Suppressor macrophage treated with lipopolysaccharide for 1 hour (primary cell): ENCODE measurements at regions not wholly inside any gene's neighbourhood (a gene's known extent, or its start where the extent isn't known, plus 50 kb on each side); places are given as distances from the start of the nearest gene placed in this dataset.
"Not testable (repeated sequence)": the region's sequence is repeated elsewhere in the genome, so short reads cannot be mapped to it uniquely, and the experiment has no call there.

Experiments used
- DNase-seq, 3 donors: peaks; one replicate each; pipeline ENCODE4 v3.0.0-alpha.2; 2020 to 2022

DNA sequence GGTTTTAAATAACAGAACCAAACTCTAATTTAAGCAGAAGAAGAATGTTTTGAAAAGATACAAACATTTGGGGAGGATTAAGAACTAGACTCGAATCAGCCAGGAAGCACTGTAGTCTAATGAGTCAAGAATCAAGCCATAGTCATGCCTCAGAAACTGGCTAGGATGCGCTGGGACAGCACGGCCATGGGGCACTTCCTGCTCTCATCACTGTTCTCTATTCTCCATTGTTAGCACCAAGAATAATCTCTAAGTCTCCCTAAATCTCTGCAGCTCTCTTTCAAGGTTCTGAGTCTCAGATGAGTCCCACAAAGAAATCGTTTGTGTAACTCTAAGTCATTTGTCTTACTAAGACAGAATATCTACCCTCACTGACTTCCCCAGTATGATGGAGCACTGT is 399.0 kb upstream of the KCNMB2 start:
- no peak for DNase-seq

DNA sequence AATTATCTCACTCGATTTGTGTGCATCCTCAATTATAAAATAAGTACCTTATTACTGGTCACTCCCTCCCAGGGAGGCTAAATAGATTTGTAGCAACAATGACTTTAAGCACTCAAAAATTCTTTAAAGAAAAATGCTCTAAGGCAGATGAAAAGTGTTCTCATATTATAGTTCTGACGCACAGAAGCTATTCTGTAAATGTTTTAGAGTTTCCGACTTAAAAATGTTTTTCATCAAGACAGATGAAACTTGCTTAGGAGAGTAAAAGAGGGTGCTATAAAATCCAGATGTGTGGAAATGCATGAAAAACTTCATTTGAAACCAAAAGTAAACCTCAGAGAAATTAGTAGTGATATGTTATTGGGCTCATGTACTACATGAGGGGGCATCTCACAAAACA is 398.4 kb upstream of the KCNMB2 start:
- no peak for DNase-seq

DNA sequence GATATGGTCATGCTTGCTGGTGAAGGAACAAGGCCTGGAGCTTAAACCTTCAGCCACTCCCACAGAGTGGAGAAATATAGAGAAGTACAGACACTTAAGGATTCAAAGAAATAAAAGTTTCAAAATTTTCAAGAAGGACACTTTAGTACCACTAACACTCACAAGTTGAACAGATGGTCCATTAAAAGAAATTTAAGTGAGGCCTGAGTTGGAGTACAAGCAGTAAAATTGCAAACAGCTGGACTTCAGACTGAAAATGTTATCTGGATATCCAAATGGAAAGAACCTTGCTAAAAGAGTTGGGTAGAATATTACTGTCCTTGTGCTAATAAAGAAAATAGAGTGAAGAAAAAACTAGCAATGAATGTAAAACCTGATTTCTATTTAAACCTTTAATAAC is 397.1 kb upstream of the KCNMB2 start:
- DNase-seq = no peak

DNA sequence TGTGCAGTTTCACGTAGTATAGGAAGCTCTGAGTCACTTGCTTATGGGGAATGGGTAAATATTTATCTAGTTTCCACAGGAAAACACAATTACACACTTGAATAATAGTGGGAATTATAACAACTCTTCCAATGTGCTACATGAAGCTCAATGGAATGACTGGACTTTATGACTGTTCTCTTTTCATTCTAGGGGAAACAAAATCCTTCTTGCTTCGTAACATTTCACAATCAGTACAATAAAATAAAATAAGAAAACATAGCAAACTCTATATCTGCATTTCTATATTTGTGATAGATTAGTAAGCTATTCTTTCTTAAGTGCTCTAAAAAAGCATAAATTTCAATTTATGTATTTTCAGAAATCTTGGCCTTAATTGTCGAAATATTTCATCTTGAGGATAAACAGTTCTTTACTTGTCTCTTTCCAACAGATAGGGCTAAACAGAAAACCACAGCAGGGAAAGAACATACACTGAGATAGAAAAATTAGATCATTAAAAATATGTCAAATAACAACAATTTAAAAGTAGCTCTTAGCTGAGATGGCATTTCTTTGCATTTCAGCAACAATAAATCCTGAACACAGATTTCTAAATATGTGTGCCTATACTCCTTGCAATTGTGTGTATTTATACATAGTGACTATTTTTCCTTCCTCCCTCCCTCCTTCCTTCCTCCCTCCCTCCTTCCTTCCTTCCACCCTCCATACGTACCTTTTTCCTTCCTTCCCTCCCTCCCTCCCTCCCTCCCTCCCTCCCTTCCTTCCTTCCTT is 395.5 kb upstream of the KCNMB2 start:
- DNase-seq = no peak

DNA sequence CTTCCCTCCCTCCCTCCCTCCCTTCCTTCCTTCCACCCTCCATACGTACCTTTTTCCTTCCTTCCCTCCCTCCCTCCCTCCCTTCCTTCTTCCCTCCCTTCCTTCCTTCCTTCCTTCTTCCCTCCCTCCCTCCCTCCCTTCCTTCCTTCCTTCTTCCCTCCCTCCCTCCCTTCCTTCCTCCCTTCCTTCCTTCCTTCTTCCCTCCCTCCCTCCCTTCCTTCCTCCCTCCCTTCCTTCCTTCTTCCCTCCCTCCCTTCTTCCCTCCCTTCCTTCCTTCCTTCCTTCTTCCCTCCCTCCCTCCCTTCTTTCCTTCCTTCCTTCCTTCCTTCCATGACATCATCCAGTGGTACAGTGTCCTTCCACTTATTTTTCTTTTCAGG is 394.9 kb upstream of the KCNMB2 start:
- DNase-seq = not testable (repeated sequence)

DNA sequence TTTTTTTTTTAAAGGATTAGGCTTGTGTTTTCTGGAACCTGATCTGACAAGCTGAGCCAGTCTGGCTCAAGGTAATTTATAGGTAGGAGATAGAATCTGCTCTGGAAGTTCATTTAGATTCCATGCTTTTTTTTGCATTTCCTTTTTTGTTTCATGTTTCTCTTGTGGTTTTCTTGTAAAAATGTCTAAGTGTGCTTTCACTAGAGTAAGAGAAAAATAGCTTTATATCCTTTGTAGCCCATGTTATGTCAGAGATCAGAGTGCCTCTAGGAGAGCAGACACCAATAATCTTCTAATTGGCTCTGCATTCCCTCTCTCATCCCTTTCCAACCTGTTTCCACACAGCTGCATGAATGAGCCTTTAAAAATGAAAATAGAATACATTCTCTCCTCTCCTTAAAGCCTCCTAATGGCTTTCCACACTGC is 389.8 kb upstream of the KCNMB2 start:
- no peak for DNase-seq

DNA sequence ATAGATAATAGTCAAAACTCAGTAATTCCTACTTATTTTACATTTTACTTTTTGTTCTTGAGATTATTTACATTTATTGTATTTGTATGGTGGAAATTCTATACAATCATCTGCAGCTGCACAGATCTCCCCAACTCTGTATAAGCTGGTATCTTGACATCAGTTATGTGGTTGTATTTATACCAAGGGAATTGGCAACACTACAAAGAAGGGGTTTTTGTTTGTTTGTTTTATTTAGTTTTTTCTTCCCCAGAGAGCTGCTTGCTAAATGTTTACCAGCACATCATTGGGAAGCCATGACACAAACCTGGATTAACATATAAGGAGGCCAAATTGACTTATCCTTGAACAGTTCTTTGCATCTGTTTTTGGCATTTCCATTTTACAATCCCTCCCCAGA is 389.2 kb upstream of the KCNMB2 start:
- no peak for DNase-seq

DNA sequence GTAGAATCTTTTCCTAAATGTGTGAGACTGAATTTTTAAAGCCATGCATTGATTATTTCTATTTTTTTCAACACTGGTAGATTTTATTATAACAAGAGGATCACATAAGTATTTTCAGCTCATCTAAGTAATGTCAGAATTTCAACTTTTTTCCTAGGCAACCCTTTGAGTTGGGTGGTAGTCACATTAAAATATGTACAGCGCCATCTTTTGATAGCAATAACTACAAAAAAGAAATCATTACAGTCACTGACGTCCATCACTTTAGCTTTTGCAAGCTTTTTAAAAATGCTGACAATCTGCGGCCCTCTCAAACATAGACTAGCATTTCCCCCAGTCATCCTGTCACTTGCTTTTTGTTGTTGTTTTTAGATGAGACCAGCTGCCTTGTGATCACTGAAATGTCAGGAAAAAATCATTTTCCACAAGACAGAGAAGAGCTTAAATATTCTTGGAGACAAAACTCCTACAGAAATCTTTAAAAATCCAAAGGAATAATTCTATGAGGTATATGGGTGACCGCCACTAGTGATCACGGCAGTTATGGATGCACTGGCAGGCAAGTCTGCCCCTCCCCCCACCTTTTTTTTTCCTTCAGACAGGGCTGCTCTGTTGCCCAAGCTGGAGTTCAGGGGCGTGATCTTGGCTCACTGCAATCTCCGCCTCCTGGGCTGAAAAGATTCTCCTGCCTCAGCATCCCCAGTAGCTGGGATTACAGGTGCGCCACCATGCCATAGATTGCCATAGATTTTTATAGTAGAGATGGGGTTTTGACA is 384.0 kb upstream of the KCNMB2 start:
- peak in 1 of 3 donors; percentile 5 for DNase-seq

DNA sequence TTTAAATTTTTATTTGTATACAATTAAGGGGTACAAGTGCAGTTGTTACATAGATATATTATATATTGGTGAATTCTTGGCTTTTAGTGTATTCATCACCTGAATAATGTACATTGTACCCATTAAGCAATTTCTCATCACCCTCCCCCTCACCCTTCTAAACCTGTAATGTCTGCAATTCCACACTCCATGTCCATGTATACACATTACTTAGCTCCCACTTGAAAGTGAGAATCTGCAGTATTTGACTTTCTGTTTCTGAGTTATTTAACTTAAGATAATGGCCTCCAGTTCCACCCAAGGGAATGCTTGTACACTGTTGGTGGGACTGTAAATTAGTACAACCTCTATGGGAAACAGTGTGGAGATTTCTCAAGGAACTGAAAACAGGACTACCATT is 383.2 kb upstream of the KCNMB2 start:
- DNase-seq = no peak

DNA sequence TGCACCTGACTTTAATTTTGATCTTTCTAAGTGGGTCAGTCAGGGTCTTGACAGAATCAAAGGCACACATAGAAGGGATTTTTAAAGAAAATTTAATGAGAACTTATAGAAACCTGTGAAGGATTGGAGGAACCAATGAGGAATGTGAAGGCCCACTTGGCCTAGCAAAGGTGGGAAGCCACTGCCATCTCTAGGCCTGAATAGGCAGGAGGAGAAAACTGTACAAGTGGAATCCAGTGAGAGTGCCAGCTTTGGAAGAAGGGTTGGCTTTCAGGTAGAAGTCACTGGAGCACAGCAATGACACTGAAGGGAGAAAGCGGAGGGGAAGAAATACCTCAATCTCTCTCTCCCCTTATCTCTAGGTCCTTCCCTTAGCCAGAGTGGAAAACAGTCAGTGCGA is 380.7 kb upstream of the KCNMB2 start:
- no peak for DNase-seq

DNA sequence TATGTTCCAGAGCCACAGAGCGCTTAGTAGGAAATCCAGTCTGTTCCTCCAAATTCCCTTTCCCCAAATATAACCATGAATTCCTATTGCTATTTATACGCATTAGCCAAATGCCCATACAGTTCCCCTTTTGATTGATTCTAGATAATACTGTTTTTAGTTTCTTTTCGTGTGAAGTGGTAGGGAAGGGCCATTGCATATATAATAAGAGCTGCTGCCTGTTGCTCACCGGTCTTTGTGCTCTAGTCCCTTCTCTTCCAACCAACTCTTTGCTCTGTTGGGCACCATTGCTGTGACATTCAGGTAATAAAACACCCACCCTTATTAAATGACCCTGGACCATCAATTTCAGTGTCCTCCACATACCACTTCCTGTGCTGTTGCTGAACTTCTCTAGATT is 379.9 kb upstream of the KCNMB2 start:
- peak; percentile 16 to 27 (median 21) for DNase-seq

DNA sequence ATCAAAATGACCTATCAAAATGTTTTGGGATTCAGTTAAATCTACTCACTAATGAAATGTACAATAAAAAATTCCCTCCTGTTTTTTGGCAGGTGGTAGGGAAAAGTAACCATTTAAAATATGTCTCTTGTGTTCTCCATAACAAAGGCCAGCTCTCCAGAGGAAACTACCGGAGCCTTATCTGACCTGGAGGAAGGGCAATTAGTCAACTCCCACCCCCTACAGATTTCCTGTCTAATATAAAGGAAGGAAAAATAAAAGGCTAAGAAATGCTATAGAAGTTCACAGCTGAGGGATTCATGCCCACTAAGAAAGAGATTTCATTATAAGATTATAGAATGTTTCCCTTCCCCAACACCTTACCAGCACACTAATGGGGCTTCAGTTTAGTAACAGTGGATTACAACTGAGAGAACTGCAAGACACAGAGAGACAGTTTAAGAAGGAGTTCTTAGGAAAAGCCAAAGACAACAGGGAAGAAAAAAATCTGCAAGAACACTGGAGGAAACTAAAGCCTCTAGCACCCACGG is 376.5 kb upstream of the KCNMB2 start:
- DNase-seq = no peak

DNA sequence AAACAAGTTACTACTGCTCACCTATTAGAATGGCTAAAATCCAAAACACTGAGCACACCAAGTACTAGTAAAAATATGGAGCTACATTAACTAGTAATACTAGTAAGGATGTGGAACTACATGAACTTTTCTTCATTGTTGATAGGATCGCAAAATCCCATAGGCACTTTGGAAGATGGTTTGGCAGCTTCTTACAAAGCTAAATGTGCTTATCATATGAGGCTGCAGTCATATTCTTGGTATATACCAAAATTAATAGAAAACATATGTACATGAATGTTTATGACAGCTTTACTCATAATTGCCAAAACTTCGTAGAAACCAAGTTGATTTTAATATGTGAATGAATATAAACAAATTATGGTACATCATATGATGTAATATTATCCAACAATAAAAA is 366.8 kb upstream of the KCNMB2 start:
- no peak for DNase-seq

DNA sequence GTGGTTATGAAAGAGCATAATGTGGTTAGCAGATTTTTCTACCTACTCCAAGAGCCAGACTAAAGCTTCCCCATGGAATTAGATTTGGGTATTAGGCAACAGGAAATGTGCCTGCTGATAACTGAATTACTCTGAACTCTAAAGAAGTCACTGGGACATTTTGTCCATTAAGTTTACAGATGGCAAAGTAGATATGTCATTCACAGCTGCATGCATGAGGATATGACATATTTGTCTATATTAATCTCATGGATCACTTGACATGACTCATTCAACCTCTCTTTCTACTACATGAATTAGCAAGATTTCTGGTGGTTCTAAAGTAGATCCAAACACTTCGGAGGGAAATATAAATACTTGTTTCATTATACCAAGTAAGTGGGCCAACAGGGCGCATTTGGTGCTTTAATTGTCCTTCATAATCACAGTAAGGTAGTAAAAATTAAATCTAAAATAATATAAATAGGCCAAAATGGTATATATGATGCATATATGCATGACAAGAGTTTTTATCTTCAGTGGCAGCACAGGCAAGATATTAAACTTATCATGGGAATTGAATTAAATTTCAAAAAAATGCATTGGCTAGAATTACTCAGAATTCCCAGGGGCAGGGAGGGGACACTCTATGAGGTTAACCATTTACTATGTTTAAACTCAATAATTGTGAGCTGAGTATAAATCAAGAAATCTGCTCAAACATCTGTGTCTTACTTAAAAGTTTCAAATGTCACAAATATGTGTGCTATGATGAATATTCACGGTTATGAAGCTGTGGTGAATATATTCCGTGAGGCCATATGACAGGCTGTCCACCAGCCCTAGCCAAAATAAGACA is 365.3 kb upstream of the KCNMB2 start:
- DNase-seq = peak; percentile 38 to 66 (median 47)

DNA sequence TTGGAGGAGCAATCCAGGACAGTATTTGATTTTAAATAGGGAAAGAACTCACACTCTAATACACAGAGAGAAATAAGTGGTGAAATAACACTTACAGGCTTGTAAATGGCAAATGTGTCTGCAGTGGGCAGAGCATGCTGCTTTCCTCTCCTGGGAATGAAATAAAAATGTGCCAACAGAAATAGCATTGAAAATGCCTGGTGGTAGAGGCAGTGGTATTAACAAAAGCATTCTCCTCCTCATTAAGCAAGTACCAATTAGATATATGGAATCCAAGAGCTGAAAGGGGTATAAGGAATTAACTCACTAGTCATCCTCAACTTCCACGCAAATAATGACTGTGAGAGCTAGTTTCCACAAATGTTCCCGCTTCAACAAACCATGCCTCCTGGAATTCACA is 364.1 kb upstream of the KCNMB2 start:
- DNase-seq = no peak

DNA sequence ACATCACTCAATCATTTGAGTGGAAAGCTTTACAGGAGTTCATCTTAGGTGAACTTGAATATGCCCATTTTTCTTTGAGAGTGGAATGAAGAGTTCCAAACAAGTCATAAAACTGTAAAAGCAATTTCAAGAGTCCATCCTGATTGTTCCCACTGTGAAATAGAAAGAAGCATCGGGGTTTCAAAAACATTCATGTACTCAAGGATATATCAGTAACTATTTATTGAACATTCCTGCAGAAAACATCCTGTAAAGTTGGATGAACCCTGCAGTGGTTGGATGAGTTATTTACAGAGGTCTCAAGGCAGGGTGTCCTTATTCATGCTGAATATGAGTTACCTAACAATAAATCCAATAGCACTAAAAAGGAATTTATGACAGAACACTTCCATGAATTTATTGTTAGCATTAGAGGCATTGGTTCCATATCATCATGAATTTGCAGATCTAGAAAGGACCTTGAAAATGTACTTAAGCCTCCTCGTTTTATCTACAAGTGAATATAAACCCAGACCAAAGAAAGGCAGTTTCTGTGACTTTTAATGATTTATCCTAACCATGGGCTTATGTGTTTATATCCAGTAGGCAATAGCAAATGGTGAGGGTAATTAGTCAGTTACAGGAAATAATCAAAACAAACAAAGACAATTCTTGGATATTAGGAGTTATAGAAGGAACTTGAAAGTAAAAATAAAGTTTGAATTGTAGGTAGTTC is 361.9 kb upstream of the KCNMB2 start:
- no peak for DNase-seq

DNA sequence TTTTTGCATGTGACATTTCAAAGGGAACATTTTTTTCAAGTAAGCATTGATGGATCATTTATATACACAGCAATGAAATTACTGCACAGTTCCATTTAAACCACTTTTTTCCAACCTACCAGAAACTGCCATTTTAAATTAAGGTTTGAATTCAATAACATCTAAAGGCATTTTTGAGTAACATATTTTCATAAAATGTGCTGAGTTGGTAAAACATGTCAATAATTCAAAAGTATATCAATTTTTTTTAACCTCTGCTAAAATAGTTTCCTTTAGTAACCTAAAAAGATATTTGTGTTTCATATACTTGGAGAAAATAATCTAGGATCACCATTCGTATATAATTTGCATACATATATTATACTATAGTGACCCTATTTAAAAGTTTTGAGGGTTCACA is 355.1 kb upstream of the KCNMB2 start:
- DNase-seq = no peak

DNA sequence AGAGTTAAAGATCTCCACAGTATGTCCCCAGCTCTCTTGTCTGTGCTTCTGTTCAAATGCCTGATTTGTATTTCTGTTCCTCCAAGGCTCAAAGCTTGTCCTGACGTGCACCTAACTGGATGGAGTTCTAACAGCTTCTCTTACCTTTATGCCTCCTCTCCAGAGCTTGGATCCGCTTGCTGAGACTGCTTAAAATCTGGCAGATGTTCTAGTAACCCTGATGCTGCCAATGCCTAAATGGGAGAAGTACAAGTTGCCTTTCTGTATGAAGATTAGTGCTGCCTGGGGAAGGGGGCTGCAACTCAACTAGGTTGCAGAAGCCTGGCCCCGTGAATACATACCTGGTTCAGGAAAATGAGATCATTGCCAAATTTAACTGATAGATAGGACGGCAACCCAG is 354.5 kb upstream of the KCNMB2 start:
- DNase-seq = no peak

DNA sequence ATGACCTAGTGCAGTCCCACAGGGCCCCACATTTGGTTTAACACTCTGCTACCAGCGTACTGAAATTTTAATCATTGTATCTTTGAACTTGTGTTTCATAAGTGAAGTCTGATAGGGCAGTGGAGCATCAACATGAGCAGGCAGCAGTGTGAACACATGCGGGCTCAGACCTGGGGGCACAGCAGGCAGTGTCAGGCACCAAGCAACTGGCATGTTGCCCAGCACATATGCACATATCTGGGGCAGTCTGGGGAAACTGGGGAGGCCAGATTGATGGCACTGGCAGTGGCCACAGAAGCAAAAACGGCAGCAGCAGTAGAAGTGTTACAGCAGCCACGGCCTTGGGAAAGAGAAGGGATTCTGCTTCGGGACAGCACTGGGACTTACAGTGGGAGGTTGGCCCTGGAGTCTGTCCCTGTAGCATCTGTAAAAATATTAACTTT is 353.9 kb upstream of the KCNMB2 start:
- DNase-seq = no peak

DNA sequence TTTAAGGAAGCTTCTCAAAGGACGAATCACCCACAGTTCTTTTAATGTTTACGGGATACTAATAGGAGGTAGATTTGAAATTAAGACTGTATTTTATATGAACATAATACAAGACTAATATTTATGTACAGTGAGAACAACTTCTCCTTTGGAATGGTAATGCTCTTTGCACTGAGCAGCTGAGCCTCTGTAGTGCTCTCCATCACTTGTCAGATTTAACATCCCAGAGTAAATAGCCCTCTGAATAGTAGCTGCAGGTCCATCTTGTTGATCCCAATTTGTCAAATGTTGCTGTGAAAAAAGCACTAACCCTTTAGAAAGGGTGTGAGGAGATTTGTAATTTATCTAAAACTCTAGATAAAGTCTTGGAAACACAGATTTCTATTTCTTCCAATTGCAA is 351.4 kb upstream of the KCNMB2 start:
- DNase-seq = no peak

DNA sequence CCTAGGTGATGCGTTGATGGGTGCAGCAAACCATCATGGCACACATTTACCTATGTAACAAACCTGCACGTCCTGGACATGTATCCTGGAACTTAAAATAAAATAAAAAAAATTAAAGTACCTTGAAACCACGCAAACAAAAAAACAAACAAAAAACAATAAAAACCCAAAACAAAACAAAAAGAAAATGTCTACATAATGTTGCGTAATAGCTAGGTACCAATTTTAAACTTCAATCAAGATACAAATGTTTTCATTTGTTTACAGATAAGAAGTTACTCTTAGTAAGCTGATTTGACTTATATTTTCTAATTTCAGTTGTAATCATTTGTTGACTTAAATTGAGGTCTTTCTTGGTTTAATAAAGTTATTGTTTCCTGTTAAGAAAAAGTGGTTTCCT is 349.6 kb upstream of the KCNMB2 start:
- DNase-seq = no peak

DNA sequence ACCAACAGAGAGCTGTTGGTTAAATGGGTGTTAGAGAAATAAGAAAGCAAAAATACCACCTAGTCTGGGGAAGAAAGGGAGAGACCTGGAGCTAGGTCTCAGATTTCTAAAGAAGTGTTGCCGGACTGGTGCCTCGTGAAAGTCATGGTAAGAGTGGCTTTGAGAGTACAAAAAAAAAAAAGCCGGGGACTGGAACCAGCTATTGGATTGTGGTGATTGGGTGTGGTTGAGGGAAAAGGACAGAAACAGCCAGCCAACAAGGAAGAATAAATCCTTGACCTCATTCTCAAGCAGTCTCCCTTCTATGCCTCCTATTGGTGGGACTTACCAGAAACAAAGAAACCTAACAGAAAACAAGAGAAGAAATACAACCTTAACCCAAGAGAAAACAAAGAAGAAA is 346.4 kb upstream of the KCNMB2 start:
- DNase-seq = no peak

DNA sequence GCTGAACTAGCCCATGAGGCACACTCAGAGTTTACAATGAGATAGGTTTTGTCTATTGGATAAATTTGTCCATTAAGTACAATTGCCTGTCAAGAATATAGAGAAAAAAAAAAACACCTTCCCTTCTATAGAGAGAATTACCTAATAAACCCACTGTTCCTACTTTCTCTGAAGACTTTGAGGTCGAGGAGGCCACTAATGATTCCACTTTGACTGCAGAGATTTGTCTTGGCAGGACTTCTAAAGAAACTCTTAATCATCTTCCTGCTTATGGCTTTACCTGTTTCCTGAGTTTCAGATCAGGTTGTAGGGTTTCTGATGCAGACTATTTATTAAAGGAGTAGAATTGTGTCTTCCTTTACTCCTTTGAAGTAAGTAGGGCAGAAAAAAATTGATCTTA is 342.4 kb upstream of the KCNMB2 start:
- no peak for DNase-seq
